Peyer's patch (tissue), 4 donors: ENCODE measurements at regions not wholly inside any gene's neighbourhood (a gene's known extent, or its start where the extent isn't known, plus 50 kb on each side); places are given as distances from the start of the nearest gene placed in this dataset.

Experiments used
- POLR2A ChIP-seq, 2 donors: fragments of 450-650 bp; IDR thresholded peaks; one replicate each; pipeline ENCODE4 v1.5.1; 2017; ENCODE audit warnings: antibody characterized with exemption in 2 of 2, mild to moderate bottlenecking in 2 of 2, moderate library complexity in 2 of 2
- TF ChIP-seq, protein P1 (sequence below), 6 experiments: fragments of 450-650 bp in 4 of 6; fragments of 200-600 bp in 2 of 6; sonication (generic) in 1 of 6; IDR thresholded peaks; one replicate each; pipeline ENCODE4 v1.5.1; 2017 to 2019; ENCODE audit warnings: antibody characterized with exemption in 6 of 6, mild to moderate bottlenecking in 3 of 6, moderate library complexity in 1 of 6

DNA sequence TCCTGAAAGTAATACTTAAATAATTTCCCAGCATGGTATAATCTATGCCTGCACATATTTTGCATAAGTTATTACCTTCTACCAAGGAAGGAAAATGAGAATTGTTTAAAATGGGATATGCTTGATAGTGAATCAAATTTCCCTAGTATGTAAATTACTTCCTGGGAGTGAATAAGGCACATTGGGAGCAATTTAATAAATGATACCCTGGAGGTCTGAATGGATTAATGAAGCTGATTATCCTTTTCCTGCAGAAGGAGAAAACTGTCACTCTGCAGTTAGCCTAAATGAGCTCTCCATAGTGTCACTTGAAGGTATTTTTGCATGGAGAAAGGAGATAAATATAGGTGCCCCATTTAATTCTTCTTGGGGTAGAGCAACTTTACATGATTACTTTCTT lies 2212.0 kb downstream of the PCDH7 start:
- TF ChIP-seq, protein P1, sequence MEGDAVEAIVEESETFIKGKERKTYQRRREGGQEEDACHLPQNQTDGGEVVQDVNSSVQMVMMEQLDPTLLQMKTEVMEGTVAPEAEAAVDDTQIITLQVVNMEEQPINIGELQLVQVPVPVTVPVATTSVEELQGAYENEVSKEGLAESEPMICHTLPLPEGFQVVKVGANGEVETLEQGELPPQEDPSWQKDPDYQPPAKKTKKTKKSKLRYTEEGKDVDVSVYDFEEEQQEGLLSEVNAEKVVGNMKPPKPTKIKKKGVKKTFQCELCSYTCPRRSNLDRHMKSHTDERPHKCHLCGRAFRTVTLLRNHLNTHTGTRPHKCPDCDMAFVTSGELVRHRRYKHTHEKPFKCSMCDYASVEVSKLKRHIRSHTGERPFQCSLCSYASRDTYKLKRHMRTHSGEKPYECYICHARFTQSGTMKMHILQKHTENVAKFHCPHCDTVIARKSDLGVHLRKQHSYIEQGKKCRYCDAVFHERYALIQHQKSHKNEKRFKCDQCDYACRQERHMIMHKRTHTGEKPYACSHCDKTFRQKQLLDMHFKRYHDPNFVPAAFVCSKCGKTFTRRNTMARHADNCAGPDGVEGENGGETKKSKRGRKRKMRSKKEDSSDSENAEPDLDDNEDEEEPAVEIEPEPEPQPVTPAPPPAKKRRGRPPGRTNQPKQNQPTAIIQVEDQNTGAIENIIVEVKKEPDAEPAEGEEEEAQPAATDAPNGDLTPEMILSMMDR (IDR thresholded peaks at IDR 0.05) = no peak
- no peak for TF ChIP-seq POLR2A (IDR thresholded peaks at IDR 0.05)
